GM19043 (cell line): ENCODE measurements at regions not wholly inside any gene's neighbourhood (a gene's known extent, or its start where the extent isn't known, plus 50 kb on each side); places are given as distances from the start of the nearest gene placed in this dataset.
"Not testable (repeated sequence)": the region's sequence is repeated elsewhere in the genome, so short reads cannot be mapped to it uniquely, and the experiment has no call there.

ENCODE experiments used
- ATAC-seq: cut with Tn5 transposase; IDR thresholded peaks from one replicate; pipeline ENCODE4 v1.9.1; 2021; ENCODE audit warnings: low read depth; ENCODE audit not compliant: unreplicated experiment

DNA sequence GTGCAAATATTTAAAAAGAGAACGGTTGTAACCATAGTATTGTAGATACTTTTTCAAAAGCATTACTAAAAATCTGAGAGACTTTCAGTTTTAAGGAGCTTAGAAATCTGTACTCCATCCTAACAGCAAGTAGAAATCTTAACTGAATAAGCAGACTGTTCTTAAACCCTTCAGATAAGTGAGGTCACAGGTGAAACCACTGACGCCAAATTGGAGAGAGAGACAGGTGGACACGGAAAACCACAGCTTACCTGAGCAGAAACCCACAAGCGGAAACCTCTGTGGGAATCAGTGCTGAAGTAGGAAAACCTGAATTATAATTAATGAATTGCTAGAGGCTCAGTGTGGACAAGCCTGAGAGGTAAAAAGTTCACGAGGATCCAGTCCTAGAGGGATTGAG lies 959.4 kb upstream of the CELF4 start:
- no peak for ATAC-seq

DNA sequence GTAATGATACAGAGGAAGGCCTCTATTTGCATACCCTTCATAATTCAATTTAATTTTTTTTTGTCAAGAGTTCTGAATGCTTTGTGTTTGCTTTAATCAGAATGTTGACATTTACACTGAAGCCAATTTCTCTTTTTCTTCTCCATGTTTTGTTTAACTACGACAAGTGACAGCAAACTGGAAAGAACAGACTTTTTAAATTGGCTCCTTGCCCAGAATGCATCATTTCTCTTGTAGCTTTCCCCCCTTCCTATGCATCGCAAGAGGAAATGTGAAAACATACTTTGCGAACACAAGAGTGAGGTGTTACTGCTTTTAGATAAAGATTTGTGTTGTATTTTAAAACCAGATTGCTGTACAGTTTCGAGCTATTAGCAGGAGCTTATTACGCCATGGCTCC lies 955.2 kb upstream of the CELF4 start:
- no peak for ATAC-seq

DNA sequence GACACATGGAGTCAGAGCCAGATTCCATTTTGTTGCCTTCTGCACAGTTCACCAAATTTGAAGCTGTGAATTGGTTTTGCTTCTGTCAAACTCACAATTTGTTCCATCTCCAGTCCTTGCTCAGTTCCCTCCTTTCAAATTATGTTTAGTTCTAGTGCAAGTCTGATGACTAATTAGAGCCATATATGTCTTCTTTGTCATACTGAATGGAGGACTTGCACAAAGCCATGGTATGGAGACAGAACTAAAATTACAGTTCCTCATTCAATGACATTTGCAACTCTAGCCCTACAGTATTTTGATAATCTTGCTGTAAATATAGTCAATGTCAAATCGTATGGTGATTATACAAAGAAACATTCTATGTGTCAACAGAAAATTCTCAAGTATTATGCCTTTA lies 936.9 kb upstream of the CELF4 start:
- no peak for ATAC-seq

DNA sequence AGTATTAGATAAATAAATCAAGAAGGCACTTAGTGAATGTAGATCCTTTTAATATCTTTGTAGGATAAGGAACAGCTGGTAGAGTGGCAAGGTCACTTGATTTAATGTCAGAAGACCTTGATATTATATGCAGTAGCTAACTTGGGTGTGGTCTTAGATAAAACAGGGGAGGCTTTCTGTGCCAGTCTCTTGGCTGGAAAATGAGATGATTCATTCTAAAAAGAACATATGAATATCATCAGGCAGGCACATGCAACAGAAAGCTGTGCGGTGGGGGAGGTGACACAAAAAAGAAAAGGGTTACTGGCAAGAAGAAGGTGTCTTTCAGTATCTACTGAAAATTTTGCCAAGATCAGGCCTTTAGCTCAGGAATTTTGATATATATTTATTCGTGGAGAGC lies 931.7 kb upstream of the CELF4 start:
- ATAC-seq: no peak

DNA sequence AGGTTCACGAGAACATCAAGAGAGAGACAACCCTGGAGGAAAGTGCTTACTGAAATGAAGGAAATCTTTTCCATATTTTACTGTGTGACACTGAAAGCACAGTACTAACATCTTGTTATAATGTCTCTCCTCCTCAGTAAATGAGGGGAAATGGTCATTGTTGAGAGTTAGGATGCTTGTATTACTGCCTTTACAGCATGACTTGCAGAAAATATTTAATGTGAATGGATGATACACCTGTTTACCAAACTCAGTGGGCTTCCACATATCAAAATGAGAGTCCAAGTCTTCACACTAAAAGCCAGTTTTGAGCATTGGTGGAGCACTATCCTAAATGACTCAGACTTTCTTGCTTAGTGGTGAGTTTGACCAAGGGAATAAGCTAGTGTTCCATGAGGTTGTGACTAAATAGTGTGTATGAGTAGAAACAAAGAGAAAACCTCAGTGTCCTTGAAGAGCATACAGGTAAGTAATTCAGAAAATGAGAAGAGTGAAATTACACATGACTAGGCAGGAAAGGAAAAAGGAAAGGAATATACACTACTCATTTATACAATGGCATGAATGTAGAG lies 930.7 kb upstream of the CELF4 start:
- no peak for ATAC-seq

DNA sequence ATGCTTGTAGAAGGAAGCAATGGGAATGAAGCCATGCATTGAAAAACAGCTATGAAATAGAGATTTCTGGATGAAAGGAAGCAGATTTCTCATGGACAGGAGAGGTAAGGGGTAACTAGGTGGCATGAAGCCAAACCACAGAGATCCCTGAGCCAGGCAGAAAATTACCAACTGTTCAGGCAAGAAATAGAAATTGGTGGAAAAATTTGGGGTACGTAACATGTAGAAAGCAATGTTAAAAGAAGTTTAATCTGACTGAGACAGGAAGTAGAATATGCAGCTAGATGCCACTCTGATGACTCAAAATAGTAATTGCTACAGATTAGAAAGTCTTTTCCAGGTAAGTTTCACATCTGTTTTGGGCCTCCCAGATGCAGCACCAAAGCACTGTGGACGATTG lies 928.5 kb upstream of the CELF4 start:
- no peak for ATAC-seq

DNA sequence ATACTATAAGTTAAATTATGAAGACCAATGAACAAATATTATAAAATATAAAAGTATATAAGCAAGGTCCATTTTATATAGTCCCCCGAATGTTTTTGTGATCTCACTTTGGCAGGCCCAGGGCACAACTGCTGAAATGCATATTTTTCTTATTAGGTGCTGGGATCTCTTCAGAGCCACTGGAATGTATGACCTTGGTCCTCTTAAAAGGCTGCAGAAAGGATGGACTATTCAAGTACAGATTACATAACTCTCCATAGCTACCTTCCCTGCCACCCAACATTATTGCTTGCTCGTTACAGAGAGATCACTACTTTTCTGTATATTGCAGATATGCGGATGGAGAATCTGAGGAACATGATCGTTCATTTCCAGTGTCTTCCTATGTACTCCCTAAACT lies 925.6 kb upstream of the CELF4 start:
- ATAC-seq: no peak

DNA sequence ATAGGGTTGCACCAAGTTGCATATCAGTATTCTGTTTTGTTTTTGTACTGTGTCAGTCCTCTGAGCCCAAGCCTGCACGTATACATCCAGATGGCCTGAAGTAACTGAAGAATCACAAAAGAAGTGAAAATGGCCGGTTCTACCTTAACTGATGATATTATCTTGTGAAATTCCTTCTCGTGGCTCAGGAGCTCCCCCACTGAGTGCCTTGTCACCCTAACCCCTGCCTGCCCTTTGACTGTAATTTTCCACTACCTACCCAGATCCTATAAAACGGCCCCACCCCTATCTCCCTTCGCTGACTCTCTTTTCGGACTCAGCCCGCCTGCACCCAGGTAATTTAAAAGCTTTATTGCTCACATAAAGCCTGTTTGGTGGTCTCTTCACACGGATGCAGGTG lies 924.1 kb upstream of the CELF4 start:
- ATAC-seq: not testable (repeated sequence)

DNA sequence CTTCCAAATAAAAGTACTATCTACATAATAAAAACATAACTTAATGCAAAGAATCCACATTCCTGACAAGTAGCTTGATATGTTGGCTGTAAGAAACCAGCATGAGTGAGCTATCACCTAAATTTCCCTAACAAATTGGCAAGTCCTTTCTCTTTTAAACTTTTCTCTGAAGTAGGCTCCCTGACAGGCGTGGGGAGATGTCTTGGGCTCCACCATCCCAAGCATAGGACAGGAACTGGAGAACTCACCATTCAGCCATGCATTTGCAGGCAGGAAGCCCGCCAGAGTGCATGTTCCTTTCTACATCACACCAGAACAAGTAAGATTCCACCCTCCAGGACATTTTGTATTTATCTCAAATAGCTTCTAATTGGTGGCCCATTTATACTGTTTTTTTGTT lies 921.9 kb upstream of the CELF4 start:
- no peak for ATAC-seq

DNA sequence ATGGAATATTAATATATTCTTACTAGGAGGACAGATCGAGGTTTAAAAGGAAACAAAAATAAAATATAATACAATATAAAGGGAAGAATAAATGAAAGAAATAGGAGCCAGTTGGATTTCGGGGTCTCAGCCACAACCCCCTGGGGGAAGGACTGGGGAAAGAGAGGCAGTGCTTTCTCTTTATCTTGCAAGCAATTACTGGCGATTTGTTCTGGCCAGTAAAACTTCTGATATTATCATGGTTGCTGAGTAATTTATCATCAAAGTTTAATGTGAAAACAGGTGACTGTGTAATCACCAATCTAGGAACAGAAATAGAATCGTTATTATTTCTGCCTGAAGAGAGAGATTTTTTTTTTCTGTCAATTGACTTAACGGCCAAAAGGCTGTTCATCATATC lies 917.7 kb upstream of the CELF4 start:
- ATAC-seq: no peak

DNA sequence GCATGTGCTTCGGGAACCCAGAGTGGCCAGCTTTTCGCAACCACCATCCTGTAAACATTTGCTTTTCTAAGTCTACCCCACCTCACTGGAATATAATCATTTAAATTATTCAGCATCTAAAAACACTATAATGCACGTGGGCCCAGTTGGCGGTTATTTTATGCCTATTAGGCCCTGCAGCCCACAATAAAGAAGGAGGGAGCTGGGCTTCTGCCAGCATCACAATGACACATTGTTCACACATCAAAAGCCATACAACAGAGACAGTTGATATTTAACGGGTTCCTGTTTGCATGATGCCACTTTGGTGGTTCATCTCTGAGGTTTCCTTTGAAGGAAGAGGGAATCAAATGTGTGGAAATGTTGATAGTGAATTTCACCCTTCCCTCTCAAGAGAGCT lies 916.0 kb upstream of the CELF4 start:
- no peak for ATAC-seq

DNA sequence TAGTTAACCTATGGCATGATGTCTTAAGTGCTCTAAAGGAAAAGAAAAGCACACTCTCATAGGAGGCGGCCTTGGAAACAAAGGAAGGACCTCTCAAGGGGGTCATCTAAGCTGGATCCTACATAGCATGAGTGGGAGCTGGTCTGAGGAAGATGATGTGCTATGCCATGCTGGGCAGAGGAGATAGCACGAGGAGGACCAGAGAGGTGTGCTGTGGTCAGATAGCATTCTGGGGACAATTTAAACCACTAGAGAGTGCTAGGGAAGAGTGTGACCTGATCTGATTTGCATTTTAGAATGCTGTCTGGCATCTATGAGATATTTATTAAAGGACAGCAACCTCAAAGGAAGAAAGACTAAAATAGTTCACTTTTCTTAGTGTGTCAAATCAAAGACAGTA lies 910.1 kb upstream of the CELF4 start:
- no peak for ATAC-seq

DNA sequence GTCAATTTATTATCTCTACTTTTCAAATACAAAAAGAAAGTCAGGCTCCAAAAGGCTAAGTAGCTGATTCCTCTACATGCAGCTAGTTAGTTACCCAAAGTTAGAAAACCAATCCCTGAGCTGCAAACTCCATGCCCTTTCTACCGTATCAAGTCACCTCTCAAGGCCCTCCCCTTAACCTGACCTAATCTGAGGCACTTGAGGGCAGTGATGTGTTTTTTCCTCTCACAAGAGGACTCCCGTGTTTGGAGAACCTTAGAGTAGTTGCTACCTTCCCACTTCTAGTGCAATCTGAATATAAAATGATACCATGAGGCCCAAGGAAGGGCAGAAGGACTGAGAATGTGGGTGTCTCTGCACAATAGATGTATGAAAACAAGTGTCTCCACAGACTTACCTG lies 907.9 kb upstream of the CELF4 start:
- no peak for ATAC-seq

DNA sequence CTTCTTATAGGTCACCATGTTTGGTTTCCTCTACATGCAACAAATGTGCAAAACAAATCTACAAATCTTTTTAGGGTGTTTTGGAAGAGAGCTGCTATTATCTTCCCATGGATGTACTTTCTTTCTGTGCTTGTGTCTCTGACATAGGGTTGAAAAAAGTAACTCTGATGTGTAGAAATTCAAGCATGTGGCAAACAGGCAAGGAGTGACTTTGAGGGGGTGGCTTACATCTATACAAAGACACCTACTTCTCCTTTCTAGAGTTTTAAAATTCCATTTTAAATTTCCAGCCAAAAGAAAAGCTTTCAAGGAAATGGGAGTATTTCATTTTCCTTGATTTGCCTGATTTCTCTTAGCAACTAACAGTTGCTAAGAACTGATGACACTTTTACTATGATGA lies 904.8 kb upstream of the CELF4 start:
- ATAC-seq: no peak

DNA sequence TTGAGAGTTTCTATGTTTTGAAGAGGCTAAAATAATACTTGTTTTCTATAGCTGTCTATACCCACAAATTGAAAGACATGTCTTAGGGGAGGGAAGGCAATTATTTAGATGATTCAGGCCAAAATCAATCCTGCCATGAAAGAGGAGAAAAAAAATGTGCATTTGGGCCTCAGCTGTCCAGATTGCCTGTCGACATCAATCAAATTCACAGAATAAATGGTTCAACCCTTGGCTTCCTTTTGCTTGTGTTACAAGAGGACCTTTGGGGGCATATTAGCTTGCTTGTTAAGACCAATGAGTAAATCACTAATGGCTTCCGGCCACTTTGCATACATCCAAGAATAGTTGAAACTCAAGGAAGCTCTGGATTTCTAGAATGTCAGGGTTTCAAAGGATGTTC lies 900.8 kb upstream of the CELF4 start:
- ATAC-seq: no peak

DNA sequence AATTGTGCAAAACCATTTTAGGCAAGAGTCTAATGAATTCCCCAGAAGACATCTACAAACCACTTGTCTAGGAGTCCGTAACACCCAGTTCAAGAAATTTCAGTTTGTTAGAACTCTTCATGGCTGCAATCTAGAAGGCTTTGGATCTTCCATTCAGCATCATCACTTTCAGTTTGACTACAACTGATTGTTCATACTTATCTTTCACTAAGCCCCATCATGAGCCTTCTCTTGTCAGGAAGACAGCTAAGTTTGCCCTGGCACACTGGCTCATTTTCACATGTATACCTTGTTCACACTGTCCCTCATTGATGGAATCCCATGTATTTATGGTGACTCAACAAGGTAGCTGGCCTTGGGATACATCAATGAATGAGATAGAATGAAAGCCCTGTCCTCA lies 898.4 kb upstream of the CELF4 start:
- ATAC-seq: no peak

DNA sequence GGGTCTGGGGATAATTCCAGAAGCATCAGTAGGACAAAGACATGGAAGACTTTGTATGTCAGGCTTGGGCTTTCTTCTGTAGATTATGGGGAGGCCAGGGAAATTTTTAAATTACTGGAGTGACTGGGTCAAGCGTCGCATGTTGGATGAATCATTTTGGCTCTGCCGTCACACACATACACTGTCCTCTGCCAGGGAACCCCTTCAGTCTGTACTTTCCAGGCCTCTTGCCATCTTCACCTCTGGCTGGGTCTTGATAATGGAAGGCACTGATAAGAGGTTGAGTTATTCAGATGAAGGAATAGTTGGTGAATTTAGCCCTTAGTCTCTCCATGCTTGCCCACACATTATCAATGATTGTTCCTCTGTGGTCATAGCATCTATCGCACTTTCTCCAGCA lies 895.1 kb upstream of the CELF4 start:
- ATAC-seq: no peak

DNA sequence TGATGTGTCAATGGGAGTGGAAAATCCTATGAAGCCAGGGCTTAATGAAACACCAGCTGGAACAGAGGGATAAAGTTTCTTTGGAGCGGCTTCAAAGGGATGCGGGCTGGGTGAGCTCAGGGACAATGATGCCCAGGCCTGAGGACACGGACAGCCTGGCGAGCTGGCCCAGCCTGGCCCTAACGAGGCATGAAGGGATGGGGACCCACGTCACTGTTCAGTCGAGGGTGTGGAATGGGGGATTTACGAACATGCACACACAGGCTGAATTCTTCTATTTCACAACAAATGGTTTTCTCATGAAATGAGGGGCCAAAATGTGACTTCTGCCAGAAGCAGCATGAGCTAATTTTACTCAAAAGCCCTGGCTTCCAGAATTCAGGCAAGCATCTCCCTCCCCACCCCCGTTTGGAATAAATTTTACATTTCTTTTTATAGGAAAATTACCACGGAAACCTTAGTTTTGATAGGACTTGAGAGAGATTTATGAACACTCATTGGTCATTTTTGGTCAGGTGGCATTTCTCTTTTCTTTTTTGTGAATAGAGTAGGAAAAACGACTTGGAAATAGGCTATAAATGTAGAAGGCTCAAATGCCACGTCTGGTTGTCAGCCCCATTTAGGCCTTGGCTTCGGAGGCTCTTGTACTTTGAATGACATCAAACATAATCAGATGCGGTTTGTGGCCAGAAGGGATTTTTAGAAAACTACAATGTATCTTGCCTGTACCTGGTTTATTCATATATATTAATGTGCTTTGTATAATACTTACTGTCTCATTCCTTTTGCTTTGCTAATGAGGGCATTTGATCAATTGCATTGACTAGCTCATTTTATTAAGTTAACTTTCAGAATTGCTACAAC lies 893.8 kb upstream of the CELF4 start:
- no peak for ATAC-seq

DNA sequence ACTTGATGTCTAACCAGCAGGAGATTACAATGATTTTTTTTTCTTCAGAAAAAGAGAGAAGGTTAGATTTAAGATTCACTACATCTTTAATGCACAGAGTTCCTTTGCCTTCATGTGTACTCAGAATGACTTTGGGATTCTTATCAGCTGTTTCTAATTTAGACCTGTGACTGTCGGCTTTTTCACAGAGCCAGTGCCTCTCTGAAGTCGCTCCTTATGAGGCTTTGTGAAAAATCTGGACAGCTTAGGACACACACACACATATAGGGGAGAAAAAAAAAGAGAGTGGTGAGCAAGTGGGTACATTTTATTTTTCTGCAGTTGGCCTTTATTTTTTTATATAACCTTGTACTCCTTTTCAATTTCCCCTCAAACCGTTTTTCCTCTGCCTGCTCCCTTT lies 893.1 kb upstream of the CELF4 start:
- no peak for ATAC-seq

DNA sequence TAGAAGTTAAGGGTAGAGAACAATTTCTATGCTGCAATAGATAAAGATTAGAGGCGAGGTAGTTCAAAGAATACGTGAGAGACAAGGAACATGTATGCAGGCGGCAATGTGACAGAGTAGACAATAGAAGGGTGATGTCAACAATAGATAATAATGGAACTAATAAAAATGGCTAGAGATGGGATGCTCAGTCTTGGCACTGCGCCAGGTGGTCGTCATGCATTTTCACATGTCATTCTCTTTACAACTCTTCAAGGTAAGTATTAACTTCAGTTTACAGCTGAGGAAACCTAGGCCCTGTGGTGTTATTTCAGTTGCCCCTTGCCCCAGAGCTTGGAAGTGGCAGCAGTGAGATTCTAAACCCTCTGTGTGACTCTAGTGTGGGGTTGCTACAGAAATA lies 890.7 kb upstream of the CELF4 start:
- ATAC-seq: no peak

DNA sequence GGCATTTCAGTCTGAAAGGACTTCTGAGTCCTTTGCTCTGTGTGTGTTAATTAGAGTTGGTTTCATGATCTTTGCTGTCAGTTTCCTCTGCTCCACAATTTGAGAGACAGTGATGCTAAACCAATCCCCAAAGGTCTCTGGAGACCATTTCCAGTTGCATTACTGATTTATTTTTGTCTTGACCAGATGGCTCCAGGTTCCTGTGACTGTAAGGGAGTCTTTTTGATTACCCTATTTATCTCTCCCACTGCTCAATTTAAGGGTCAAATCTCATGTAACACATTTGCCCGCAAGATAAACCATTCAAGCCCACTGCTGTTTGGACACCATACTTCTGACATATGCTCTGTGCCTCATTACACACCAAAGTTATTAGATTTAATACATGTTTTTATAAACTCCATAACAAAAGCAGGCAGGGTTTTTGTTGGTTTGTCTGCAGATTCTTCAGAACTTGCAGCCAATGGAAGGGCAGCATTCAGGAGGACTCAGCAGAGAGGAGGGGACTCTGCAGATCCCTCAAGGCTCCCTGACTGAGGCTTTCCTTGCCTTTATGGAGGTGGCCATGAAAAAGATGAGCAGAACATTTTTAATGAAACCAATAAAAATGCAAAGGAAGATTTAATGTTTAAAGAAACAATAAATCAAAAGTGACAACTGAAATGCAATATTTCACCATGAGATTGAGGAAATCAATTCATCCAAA lies 889.3 kb upstream of the CELF4 start:
- no peak for ATAC-seq

DNA sequence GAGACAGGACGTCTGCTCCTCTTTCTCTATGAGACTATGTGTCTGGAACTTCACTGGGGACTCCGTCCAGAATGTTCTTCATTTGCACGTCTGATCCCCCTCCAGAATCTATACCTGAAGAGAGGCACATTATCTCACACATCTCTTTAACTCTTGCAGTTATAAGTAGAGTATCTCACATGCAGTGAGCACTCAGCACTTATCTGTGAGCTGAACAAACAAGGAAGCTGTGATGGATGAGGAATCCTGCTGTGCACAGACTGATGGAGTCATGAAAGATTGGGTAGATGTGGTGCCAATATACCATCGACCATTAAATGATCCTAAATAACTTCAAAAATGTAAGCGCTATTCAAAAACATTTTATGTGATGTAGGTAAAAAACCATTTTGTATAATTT lies 888.3 kb upstream of the CELF4 start:
- ATAC-seq: no peak
